NB4 (cell line): ENCODE measurements at regions not wholly inside any gene's neighbourhood (a gene's known extent, or its start where the extent isn't known, plus 50 kb on each side); places are given as distances from the start of the nearest gene placed in this dataset.

Source experiments
- DNase-seq: peaks from one replicate; pipeline ENCODE4 v3.0.0; 2010; ENCODE audit warnings: low read depth
- H3K4me3 ChIP-seq: one replicate; pipeline ENCODE4 v1.5.1; 2011; ENCODE audit warnings: mild to moderate bottlenecking, low read depth, low read length, moderate library complexity
- MYC ChIP-seq: IDR thresholded peaks from 2 replicates; pipeline ENCODE4 v1.6.1; 2011; ENCODE audit warnings: low read depth, low read length
- POLR2A ChIP-seq: IDR thresholded peaks from 2 replicates; pipeline ENCODE4 v1.6.1; 2011; ENCODE audit warnings: mild to moderate bottlenecking; ENCODE audit not compliant: insufficient read length; ENCODE audit errors: extremely low read depth
- TF ChIP-seq, protein P1 (sequence below): IDR thresholded peaks from one replicate; pipeline ENCODE4 v1.5.1; 2012; ENCODE audit warnings: low read depth, low read length
- TF ChIP-seq, protein P2 (sequence below): IDR thresholded peaks from 2 replicates; pipeline ENCODE4 v1.6.1; 2011; ENCODE audit warnings: low read depth, low read length

DNA sequence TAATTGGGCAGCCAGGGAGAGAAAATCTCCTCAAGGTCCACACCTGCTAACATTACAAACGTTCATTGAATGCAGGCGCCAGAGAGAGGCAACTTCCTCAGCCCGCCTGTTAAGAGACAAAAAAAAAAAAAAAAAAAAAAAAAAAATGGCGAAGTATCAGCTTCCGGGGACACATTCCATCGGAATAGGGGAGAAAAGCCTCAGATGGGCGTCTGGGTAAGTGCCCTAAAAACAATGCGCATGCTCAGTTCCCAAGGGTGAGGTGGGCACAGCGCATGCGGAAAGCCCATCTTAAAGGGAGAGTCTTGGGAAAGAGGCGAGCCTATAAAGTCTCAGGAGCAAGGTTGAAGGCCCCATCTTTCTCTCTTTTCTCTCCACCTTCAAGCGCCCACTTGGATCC is 1139.7 kb upstream of the CELF2 start:
- H3K4me3 ChIP-seq, result no peak overlapping the region
- TF ChIP-seq, protein P1, sequence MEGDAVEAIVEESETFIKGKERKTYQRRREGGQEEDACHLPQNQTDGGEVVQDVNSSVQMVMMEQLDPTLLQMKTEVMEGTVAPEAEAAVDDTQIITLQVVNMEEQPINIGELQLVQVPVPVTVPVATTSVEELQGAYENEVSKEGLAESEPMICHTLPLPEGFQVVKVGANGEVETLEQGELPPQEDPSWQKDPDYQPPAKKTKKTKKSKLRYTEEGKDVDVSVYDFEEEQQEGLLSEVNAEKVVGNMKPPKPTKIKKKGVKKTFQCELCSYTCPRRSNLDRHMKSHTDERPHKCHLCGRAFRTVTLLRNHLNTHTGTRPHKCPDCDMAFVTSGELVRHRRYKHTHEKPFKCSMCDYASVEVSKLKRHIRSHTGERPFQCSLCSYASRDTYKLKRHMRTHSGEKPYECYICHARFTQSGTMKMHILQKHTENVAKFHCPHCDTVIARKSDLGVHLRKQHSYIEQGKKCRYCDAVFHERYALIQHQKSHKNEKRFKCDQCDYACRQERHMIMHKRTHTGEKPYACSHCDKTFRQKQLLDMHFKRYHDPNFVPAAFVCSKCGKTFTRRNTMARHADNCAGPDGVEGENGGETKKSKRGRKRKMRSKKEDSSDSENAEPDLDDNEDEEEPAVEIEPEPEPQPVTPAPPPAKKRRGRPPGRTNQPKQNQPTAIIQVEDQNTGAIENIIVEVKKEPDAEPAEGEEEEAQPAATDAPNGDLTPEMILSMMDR, result no peak
- TF ChIP-seq MYC (no peak), POLR2A (no peak)
- TF ChIP-seq, protein P2, sequence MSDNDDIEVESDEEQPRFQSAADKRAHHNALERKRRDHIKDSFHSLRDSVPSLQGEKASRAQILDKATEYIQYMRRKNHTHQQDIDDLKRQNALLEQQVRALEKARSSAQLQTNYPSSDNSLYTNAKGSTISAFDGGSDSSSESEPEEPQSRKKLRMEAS, result no peak
- DNase-seq, result no peak

DNA sequence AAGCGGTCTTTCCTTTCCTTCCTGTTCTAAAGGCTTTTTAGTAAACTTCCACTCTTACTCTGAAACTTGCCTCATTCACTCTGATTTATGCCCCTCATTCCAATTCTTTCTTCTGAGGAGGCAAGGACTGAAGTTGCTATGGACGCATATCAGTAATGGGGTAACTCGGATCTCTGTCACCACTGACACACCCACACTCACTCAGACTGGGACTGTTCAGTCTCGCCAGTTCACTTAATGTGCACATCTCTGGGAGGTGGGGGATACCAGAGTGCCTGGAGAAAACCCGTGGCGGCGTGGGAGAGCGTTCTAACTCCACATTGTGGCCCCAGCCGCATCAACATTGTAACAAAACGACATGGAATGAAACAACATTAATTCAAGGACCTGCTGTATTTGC is 1139.3 kb upstream of the CELF2 start:
- TF ChIP-seq MYC (no peak), POLR2A (no peak)
- TF ChIP-seq, protein P1, result no peak
- TF ChIP-seq, protein P2, result no peak
- DNase-seq, result no peak
- no peak overlapping the region for H3K4me3 ChIP-seq

DNA sequence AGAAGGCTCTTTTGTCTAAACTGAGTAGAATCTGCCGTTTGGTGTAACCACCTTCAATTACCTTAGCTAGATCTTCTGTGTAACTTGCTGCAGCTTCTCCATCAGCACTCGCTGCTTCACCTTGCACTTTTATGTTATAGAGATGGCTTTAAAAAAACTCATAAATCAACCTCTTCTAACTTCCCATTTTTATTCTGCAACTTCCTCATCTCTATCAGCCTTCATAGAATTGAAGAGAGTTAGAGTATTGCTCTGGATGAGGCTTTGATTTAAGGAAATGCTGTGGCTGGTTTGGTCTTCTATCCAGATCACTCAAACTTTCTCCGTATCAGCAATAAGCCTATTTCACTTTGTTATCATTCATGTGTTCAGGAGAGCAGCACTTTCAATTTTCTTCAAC is 1131.9 kb upstream of the CELF2 start:
- TF ChIP-seq MYC (no peak), POLR2A (no peak)
- TF ChIP-seq, protein P1, result no peak
- TF ChIP-seq, protein P2, result no peak
- H3K4me3 ChIP-seq, result no peak overlapping the region
- no peak for DNase-seq

DNA sequence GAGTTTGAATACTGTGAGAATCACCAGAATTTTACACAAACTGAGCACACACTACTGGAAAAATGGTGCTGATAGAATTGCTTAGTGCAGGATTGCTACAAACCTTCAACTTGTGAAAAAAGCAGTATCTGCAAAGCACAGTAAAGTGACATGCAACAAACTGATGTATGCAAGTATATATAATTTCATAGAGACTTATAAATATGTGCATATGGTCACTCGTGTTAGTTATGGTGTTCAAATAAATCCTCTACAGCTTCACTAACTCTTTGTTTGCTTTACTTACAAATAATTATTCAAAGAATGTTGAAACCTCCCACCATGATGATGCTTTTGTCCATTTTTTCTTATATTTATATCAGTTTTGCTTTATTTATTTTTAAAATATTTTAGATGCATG is 1130.9 kb upstream of the CELF2 start:
- TF ChIP-seq, protein P1, result no peak
- TF ChIP-seq MYC (no peak), POLR2A (no peak)
- TF ChIP-seq, protein P2, result no peak
- DNase-seq, result no peak

DNA sequence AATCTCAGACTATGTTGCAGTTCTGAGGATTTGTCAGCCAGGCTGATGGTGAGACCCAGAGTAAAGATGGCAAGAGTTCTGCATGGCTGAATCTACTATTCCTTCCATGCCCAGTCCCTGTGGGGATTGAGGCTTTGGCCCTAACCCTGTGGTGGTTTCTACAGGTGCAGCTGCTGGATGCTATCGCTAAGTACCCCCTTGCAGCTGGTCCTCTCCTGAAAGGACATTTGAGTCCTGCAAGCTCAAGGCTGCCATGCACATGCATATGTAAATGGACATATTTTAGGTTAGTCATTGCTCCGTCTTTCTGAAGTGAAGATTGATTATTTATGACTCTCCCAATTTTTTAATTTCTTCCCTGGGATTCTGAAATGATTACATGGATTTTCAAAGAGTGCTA is 1122.2 kb upstream of the CELF2 start:
- H3K4me3 ChIP-seq, result no peak overlapping the region
- TF ChIP-seq POLR2A, result no peak
- no peak for DNase-seq

More for the DNA sequence above, 1130.9 kb upstream of the CELF2 start:
- H3K4me3 ChIP-seq, result no peak overlapping the region

DNA sequence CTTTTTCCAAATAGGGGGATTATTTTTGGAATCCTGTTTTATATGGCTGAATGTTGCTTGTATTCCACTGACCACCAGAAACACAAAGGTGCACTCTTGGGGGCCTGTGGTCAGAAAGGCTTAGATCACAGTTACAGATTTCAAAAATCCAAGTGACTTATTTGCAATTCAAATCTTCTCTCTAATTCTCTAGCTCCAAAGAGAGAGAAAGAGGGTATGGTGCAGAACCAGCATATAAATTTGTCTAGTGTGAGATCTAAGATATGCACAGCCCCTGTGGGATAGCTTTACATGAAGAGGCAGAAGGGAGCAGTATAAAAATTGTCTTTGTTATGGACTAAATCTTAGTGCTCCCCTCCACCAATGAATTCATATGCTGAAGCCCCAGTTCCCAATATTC is 1121.7 kb upstream of the CELF2 start:
- no peak overlapping the region for H3K4me3 ChIP-seq
- TF ChIP-seq, protein P2, result no peak
- TF ChIP-seq, protein P1, result no peak
- TF ChIP-seq POLR2A (no peak), MYC (no peak)
- no peak for DNase-seq
